Large intestine (tissue), 3 donors: ENCODE measurements at regions not wholly inside any gene's neighbourhood (a gene's known extent, or its start where the extent isn't known, plus 50 kb on each side); places are given as distances from the start of the nearest gene placed in this dataset.
A peak's percentile ranks its signal among the peaks of the same experiment; 100 is the strongest.
"Not testable (repeated sequence)": the region's sequence is repeated elsewhere in the genome, so short reads cannot be mapped to it uniquely, and the experiment has no call there.

Experiments used
- DNase-seq, 2 donors: peaks; one replicate each; pipeline versions ENCODE4 v3.0.0 to v3.0.0-alpha.2; 2013
- H3K27ac ChIP-seq: one replicate; pipeline ENCODE4 v1.5.1; 2013; ENCODE audit warnings: low read length
- H3K27me3 ChIP-seq: 2 replicates; pipeline ENCODE4 v1.6.1; 2013; ENCODE audit warnings: low read length; ENCODE audit not compliant: control insufficient read depth, insufficient read depth
- H3K36me3 ChIP-seq: 2 replicates; pipeline ENCODE4 v1.6.1; 2013; ENCODE audit warnings: low read length; ENCODE audit not compliant: control insufficient read depth, insufficient read depth
- H3K4me1 ChIP-seq: one replicate; pipeline ENCODE4 v1.6.1; 2013; ENCODE audit warnings: low read length; ENCODE audit not compliant: control insufficient read depth, insufficient read depth
- H3K4me3 ChIP-seq: one replicate; pipeline ENCODE4 v1.5.1; 2013; ENCODE audit warnings: low read length
- H3K9me3 ChIP-seq: one replicate; pipeline ENCODE4 v1.6.1; 2013; ENCODE audit warnings: mild to moderate bottlenecking, low read depth, low read length, moderate library complexity; ENCODE audit not compliant: control insufficient read depth
- WGBS: methylation state at CpG from one replicate; pipeline ENCODE4 v1.1.5; 2013; ENCODE audit warnings: low lambda C conversion rate; ENCODE audit not compliant: insufficient coverage; 5-methylcytosine and 5-hydroxymethylcytosine counted together

GRCh38 chr10:22467393-22467792 is 122.1 kb downstream of the SPAG6 start:
- DNase-seq, H3K36me3 ChIP-seq, H3K9me3 ChIP-seq, H3K27ac ChIP-seq, H3K4me3 ChIP-seq, H3K4me1 ChIP-seq: not testable (repeated sequence)
- H3K27me3 ChIP-seq: peaks cover 18% of the 10 kb centered on the region
- 100% methylated on average over 1 of the region's 4 CpGs for WGBS

- WGBS: no CpG with 5 or more reads among the region's 3 CpGs
- no peak overlapping the region for H3K4me3 ChIP-seq
- DNase-seq: no peak
- no peaks in the 10 kb centered on the region for H3K36me3 ChIP-seq
- H3K27me3 ChIP-seq: peaks cover 29% of the 10 kb centered on the region
- no peaks in the 10 kb centered on the region for H3K4me1 ChIP-seq
- H3K9me3 ChIP-seq: no peaks in the 10 kb centered on the region
- H3K27ac ChIP-seq: no peak overlapping the region
Observed at GRCh38 chr10:22468570-22469320, 123.4 kb downstream of the SPAG6 start.

- Histone ChIP-seq H3K4me3 (no peak overlapping the region), H3K9me3 (peaks cover 19% of the 10 kb centered on the region), H3K36me3 (no peaks in the 10 kb centered on the region), H3K27ac (no peak overlapping the region), H3K4me1 (peaks cover 15% of the 10 kb centered on the region), H3K27me3 (peaks cover 70% of the 10 kb centered on the region)
- WGBS: no CpG with 5 or more reads among the region's 6 CpGs
- no peak for DNase-seq
Observed at GRCh38 chr10:22473044-22473443, 127.7 kb downstream of the SPAG6 start.

GRCh38 chr10:22473459-22473858 is 128.2 kb downstream of the SPAG6 start:
- no peak overlapping the region for H3K4me3 ChIP-seq
- peaks cover 15% of the 10 kb centered on the region for H3K4me1 ChIP-seq
- H3K27ac ChIP-seq: no peak overlapping the region
- peaks cover 74% of the 10 kb centered on the region for H3K27me3 ChIP-seq
- DNase-seq: no peak
- WGBS: no CpG with 5 or more reads among the region's 3 CpGs
- no peaks in the 10 kb centered on the region for H3K36me3 ChIP-seq
- H3K9me3 ChIP-seq: peaks cover 19% of the 10 kb centered on the region

GRCh38 chr10:22475651-22476600 is 130.6 kb downstream of the SPAG6 start:
- Histone ChIP-seq H3K36me3 (no peaks in the 10 kb centered on the region), H3K4me1 (peaks cover 15% of the 10 kb centered on the region), H3K27me3 (peaks cover 80% of the 10 kb centered on the region), H3K9me3 (peaks cover 19% of the 10 kb centered on the region), H3K4me3 (peak overlapping the region; percentile 18), H3K27ac (no peak overlapping the region)
- WGBS: no CpG with 5 or more reads among the region's 96 CpGs
- DNase-seq: peak in 1 of 2 donors; percentile 35

GRCh38 chr10:22476601-22477321 is 131.5 kb downstream of the SPAG6 start:
- Histone ChIP-seq H3K4me1 (peaks cover 15% of the 10 kb centered on the region), H3K27ac (no peak overlapping the region), H3K9me3 (peaks cover 19% of the 10 kb centered on the region), H3K4me3 (peak overlapping the region; percentile 6), H3K36me3 (no peaks in the 10 kb centered on the region), H3K27me3 (peaks cover 75% of the 10 kb centered on the region)
- no CpG with 5 or more reads among the region's 55 CpGs for WGBS
- peak in 1 of 2 donors; percentile 22 for DNase-seq

- H3K4me1 ChIP-seq: peaks cover 15% of the 10 kb centered on the region
- WGBS: no CpG with 5 or more reads among the region's 72 CpGs
- H3K4me3 ChIP-seq: no peak overlapping the region
- H3K27me3 ChIP-seq: peaks cover 69% of the 10 kb centered on the region
- H3K36me3 ChIP-seq: no peaks in the 10 kb centered on the region
- no peak for DNase-seq
- H3K9me3 ChIP-seq: peaks cover 19% of the 10 kb centered on the region
- no peak overlapping the region for H3K27ac ChIP-seq
Observed at GRCh38 chr10:22477334-22478287, 132.3 kb downstream of the SPAG6 start.

- 86% methylated on average over 1 of the region's 8 CpGs for WGBS
- Histone ChIP-seq H3K27me3 (peaks cover 61% of the 10 kb centered on the region), H3K4me3 (no peak overlapping the region)
Observed at GRCh38 chr10:22478555-22479334, 133.4 kb downstream of the SPAG6 start.

GRCh38 chr10:22479419-22479818 is 134.1 kb downstream of the SPAG6 start:
- no peak overlapping the region for H3K4me3 ChIP-seq
- no peak overlapping the region for H3K27ac ChIP-seq
- WGBS: 100% methylated on average over 1 of the region's 4 CpGs
- peaks cover 54% of the 10 kb centered on the region for H3K27me3 ChIP-seq
- no peak for DNase-seq
- H3K9me3 ChIP-seq: peaks cover 19% of the 10 kb centered on the region
- H3K4me1 ChIP-seq: peaks cover 15% of the 10 kb centered on the region
- H3K36me3 ChIP-seq: no peaks in the 10 kb centered on the region

More at GRCh38 chr10:22478555-22479334, 133.4 kb downstream of the SPAG6 start:
- no peak overlapping the region for H3K27ac ChIP-seq
- H3K9me3 ChIP-seq: peaks cover 19% of the 10 kb centered on the region
- no peak for DNase-seq
- no peaks in the 10 kb centered on the region for H3K36me3 ChIP-seq
- peaks cover 15% of the 10 kb centered on the region for H3K4me1 ChIP-seq
